ENCODE measurements at regions not wholly inside any gene's neighbourhood (a gene's known extent, or its start where the extent isn't known, plus 50 kb on each side); places are given as distances from the start of the nearest gene placed in this dataset.

GRCh38 chr2:120541553-120541932, 194.1 kb upstream of the GLI2 start:
- Histone ChIP-seq H3K18ac (ENCODE audit: insufficient read length, low read depth, low read length) (no peak overlapping the region), H2BK120ac (ENCODE audit: low read depth, low read length, poor library complexity, severe bottlenecking) (no peak overlapping the region), H2AFZ (ENCODE audit: low read length) (no peak overlapping the region), H3K79me1 (ENCODE audit: insufficient read depth, low read depth, low read length, poor library complexity, severe bottlenecking) (no peaks in the 10 kb centered on the region), H3K14ac (ENCODE audit: insufficient read depth, low read length) (no peak overlapping the region), H3K27me3 (ENCODE audit: insufficient read depth, low read length) (no peaks in the 10 kb centered on the region; the same call in 1 of the 2 replicates), H3K4me2 (ENCODE audit: insufficient read depth, insufficient read length, low read length) (no peak overlapping the region), H3K4ac (ENCODE audit: low read depth, low read length) (no peak overlapping the region), H2BK20ac (ENCODE audit: low read depth, low read length, poor library complexity, severe bottlenecking) (no peak overlapping the region), H3K23me2 (ENCODE audit: insufficient read length, low read depth, low read length, poor library complexity, severe bottlenecking) (no peaks in the 10 kb centered on the region), H4K91ac (ENCODE audit: insufficient read length, low read depth, low read length) (no peak overlapping the region), H3K9me3 (ENCODE audit: control insufficient read depth, low read depth, low read length) (no peaks in the 10 kb centered on the region), H2AK5ac (ENCODE audit: insufficient read length, low read length) (no peak overlapping the region), H3K9ac (ENCODE audit: extremely low read depth, insufficient read length, low read length) (no peak overlapping the region), H4K20me1 (ENCODE audit: control insufficient read depth, insufficient read depth, insufficient read length) (no peaks in the 10 kb centered on the region), H2BK12ac (ENCODE audit: insufficient read length, low read depth, low read length) (no peak overlapping the region), H2BK5ac (ENCODE audit: insufficient read length, low read length) (no peak overlapping the region), H4K8ac (replicated peaks; ENCODE audit: insufficient read length, low read depth, low read length) (no peak overlapping the region), H3K23ac (ENCODE audit: insufficient read length, low read depth, low read length) (no peak overlapping the region), H4K5ac (ENCODE audit: insufficient read length, low read depth, low read length) (no peak overlapping the region), H3K56ac (ENCODE audit: insufficient read length, low read depth, low read length) (no peak overlapping the region), H3T11ph (ENCODE audit: low read length) (no peak overlapping the region), H3K79me2 (ENCODE audit: insufficient read depth, low read length) (no peaks in the 10 kb centered on the region), H3K27ac (ENCODE audit: insufficient read length, low read depth, low read length) (no peak overlapping the region), H2BK15ac (ENCODE audit: low read depth, low read length) (no peak overlapping the region), H3K4me1 (ENCODE audit: insufficient read depth, low read length) (no peaks in the 10 kb centered on the region)
- no CpG with 5 or more reads among the region's 7 CpGs for WGBS (ENCODE audit: extremely low coverage, insufficient read length, low lambda C conversion rate)
- Mint-ChIP-seq H3K36me3 (ENCODE audit: insufficient read depth in 1 of 3, low read depth in 3 of 3) (no peaks in the 10 kb centered on the region), H3K4me1 (peaks cover 17 to 36% of the 10 kb centered on the region in 2 experiments), H3K4me3 (no peak overlapping the region), H3K27me3 (ENCODE audit: low read depth) (peaks cover 89% of the 10 kb centered on the region), H3K27ac (no peak overlapping the region), H3K9me3 (no peaks in the 10 kb centered on the region)
- TF ChIP-seq CTCF (conservative IDR thresholded peaks at IDR 0.05): no peak
- no peak for DNase-seq

Data from H9 (cell line).